ENCODE measurements at regions not wholly inside any gene's neighbourhood (a gene's known extent, or its start where the extent isn't known, plus 50 kb on each side); places are given as distances from the start of the nearest gene placed in this dataset.

DNA sequence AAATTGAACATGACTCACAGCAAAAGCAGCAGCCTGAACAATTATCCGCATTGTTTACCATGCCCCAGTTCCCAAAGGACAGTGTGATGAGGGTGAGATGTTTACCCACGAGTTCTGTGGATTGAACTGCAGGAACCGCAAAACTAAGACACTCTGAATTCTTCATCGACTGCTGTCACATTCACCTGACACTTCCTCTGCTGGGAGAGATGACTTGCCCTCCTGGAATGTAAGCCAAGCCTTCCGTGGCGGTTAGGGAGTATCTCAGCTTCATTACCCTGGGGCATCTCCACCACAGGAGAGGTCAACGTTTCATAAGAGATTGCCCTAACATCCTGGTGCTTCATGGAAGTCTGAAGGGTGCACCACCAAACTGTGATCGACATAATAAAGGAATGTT, 374.6 kb upstream of the ADARB2 start:
- TF ChIP-seq, protein P1, sequence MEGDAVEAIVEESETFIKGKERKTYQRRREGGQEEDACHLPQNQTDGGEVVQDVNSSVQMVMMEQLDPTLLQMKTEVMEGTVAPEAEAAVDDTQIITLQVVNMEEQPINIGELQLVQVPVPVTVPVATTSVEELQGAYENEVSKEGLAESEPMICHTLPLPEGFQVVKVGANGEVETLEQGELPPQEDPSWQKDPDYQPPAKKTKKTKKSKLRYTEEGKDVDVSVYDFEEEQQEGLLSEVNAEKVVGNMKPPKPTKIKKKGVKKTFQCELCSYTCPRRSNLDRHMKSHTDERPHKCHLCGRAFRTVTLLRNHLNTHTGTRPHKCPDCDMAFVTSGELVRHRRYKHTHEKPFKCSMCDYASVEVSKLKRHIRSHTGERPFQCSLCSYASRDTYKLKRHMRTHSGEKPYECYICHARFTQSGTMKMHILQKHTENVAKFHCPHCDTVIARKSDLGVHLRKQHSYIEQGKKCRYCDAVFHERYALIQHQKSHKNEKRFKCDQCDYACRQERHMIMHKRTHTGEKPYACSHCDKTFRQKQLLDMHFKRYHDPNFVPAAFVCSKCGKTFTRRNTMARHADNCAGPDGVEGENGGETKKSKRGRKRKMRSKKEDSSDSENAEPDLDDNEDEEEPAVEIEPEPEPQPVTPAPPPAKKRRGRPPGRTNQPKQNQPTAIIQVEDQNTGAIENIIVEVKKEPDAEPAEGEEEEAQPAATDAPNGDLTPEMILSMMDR (IDR thresholded peaks at IDR 0.05; ENCODE audit: unreplicated experiment in 3 of 3) = no peak
- Mint-ChIP-seq H3K4me1 (no peaks in the 10 kb centered on the region), H3K27ac (no peak overlapping the region), H3K9me3 (peaks cover 2% of the 10 kb centered on the region), H3K4me3 (no peak overlapping the region), H3K27me3 (ENCODE audit: low read depth) (peaks cover under 1% of the 10 kb centered on the region), H3K36me3 (ENCODE audit: low read depth) (no peaks in the 10 kb centered on the region)

DNA sequence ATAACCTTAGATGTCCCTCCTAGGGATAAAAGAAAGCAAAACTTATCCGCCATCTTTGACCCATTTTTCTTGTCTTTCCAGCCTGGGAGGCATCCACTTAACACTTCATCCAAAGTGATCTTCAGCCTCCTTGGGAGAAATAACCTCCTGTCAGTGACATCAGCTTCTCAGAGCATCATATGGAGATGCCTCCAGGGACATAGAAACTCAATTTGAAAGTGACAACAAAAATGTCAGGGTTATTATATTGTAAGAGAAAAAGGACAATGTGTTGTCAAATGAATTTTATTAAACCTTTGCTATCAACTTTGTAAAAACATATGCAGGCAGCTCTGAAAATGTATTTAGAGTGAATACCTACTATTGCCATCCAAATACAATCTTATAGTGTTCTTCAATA, 371.2 kb upstream of the ADARB2 start:
- TF ChIP-seq, protein P1 (IDR thresholded peaks at IDR 0.05; ENCODE audit: unreplicated experiment in 3 of 3) = no peak
- no peaks in the 10 kb centered on the region for H3K4me1 Mint-ChIP-seq
- no peaks in the 10 kb centered on the region for H3K36me3 Mint-ChIP-seq (ENCODE audit: low read depth)

DNA sequence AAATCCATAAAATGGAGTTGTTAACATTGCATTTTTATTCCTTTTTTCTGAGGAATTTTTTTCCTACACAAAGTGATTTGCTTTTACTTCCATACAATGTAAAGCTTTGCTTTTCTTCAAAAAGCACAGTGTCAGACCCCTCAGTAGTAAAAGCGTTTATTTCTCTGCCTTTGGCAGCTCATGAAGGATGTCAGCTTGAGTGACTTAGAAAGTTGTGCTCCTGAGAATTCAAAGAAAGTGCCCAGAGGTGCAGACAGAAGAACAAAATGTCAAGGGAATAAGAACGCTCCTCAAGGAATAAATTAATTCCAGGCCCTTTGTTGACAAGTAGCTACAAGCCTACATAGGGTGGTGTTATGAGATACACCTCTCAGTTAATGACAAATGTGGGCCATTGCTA, 369.3 kb upstream of the ADARB2 start:
- no peak overlapping the region for H3K27ac Mint-ChIP-seq
- no peaks in the 10 kb centered on the region for H3K36me3 Mint-ChIP-seq (ENCODE audit: low read depth)
- H3K9me3 Mint-ChIP-seq = no peaks in the 10 kb centered on the region
- H3K4me1 Mint-ChIP-seq = no peaks in the 10 kb centered on the region
- H3K27me3 Mint-ChIP-seq (ENCODE audit: low read depth) = no peaks in the 10 kb centered on the region
- TF ChIP-seq, protein P1 (IDR thresholded peaks at IDR 0.05; ENCODE audit: unreplicated experiment in 3 of 3) = no peak
- H3K4me3 Mint-ChIP-seq = no peak overlapping the region

More for the DNA sequence above, 371.2 kb upstream of the ADARB2 start:
- no peak overlapping the region for H3K4me3 Mint-ChIP-seq
- H3K27ac Mint-ChIP-seq = no peak overlapping the region
- H3K9me3 Mint-ChIP-seq = no peaks in the 10 kb centered on the region
- no peaks in the 10 kb centered on the region for H3K27me3 Mint-ChIP-seq (ENCODE audit: low read depth)

DNA sequence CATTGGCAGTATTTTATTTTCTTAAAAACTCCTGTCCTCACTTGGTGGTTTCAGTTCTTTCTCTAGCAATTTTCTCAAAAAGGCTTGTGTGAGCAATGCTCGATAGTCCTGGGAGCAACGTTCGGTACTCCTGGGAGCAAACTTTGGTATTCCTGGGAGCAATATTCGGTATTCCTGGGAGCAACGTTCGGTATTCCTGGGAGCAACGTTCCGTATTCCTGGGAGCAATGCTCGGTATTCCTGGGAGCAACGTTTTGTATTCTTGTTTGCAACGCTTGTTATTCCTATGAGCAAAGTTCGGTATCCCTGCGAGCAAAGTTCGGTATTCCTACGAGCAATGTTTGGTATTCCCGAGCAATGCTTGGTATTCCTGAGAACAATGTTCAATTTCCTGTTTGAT, 362.0 kb upstream of the ADARB2 start:
- peaks cover 3% of the 10 kb centered on the region for H3K9me3 Mint-ChIP-seq
- TF ChIP-seq, protein P1 (IDR thresholded peaks at IDR 0.05; ENCODE audit: unreplicated experiment in 3 of 3) = no peak
- no peaks in the 10 kb centered on the region for H3K36me3 Mint-ChIP-seq (ENCODE audit: low read depth)
- H3K4me1 Mint-ChIP-seq = no peaks in the 10 kb centered on the region
- H3K27ac Mint-ChIP-seq = no peak overlapping the region
- no peaks in the 10 kb centered on the region for H3K27me3 Mint-ChIP-seq (ENCODE audit: low read depth)
- no peak overlapping the region for H3K4me3 Mint-ChIP-seq

DNA sequence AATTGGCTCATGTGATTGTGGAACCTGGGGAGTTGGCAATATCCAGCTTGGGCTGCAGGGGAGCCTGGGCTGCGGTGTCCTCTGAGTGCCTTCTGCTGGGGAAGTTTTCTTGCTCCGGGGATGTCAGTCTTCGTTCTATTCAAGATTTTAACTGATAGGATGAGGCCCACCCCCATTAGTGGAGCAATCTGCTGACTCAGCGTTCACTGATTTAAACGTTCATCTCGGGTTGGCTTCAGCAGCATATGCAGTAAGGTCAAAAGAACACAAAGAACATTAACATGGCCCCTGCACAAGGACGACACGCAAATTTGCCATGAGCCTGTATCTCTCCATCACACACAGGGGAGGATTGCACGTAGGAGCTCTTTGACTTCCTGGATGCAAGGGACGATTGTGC, 360.6 kb upstream of the ADARB2 start:
- no peak overlapping the region for H3K27ac Mint-ChIP-seq
- H3K4me1 Mint-ChIP-seq = no peaks in the 10 kb centered on the region
- no peak overlapping the region for H3K4me3 Mint-ChIP-seq
- TF ChIP-seq, protein P1 (IDR thresholded peaks at IDR 0.05; ENCODE audit: unreplicated experiment in 3 of 3) = no peak
- peaks cover 3% of the 10 kb centered on the region for H3K9me3 Mint-ChIP-seq
- H3K36me3 Mint-ChIP-seq (ENCODE audit: low read depth) = no peaks in the 10 kb centered on the region
- no peaks in the 10 kb centered on the region for H3K27me3 Mint-ChIP-seq (ENCODE audit: low read depth)

DNA sequence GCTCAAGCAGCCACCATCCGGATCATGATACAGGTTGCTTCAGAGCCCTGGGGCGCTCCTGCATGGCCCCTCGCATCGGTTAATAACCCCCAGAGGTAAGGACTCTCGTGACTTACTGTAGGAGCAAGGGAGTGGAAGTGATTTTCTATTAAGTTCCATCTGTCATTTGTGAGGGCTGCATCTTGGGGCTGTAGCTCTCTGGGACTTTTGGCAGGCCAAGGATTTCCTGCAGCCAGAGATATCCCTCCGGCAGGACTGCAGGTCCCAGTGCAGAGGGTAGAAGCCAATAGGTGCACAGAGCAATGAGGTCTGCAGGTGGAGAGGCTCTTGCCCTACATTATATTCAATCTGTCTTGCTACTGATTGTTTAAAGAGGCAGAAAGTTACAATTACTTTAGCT, 356.8 kb upstream of the ADARB2 start:
- Mint-ChIP-seq H3K4me3 (no peak overlapping the region), H3K9me3 (no peaks in the 10 kb centered on the region), H3K4me1 (no peaks in the 10 kb centered on the region), H3K27ac (no peak overlapping the region), H3K36me3 (ENCODE audit: low read depth) (no peaks in the 10 kb centered on the region), H3K27me3 (ENCODE audit: low read depth) (no peaks in the 10 kb centered on the region)
- TF ChIP-seq, protein P1 (IDR thresholded peaks at IDR 0.05; ENCODE audit: unreplicated experiment in 3 of 3) = no peak

Measured in nephron (organoid).